GM12874 (cell line): ENCODE measurements at regions not wholly inside any gene's neighbourhood (a gene's known extent, or its start where the extent isn't known, plus 50 kb on each side); places are given as distances from the start of the nearest gene placed in this dataset.

ENCODE experiments used
- TF ChIP-seq, protein P1 (sequence below): IDR thresholded peaks from 2 replicates; pipeline ENCODE4 v1.5.1; 2011; ENCODE audit warnings: low read depth, mild to moderate bottlenecking, control low read depth, low read length, moderate library complexity; ENCODE audit not compliant: insufficient read depth

DNA sequence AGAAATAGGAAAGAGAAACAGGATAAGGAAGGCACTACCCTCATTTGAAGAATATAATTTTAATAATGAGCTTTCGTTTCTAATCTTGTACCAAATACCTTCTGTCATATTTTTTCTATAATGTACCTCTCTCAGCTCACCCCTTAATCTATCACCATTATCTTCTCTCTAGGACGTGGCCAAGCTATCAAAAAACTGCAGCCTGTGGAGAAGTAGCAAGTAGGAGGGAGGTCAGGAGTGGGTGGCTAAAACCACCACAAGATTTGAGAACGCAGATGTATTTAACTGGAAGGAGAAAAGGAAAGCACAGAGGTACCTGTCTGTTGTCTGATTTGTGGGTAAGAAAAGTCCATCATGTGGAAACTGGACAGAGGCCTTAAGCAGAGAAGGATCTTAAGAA is 576.7 kb upstream of the DIPK2B start:
- TF ChIP-seq, protein P1, sequence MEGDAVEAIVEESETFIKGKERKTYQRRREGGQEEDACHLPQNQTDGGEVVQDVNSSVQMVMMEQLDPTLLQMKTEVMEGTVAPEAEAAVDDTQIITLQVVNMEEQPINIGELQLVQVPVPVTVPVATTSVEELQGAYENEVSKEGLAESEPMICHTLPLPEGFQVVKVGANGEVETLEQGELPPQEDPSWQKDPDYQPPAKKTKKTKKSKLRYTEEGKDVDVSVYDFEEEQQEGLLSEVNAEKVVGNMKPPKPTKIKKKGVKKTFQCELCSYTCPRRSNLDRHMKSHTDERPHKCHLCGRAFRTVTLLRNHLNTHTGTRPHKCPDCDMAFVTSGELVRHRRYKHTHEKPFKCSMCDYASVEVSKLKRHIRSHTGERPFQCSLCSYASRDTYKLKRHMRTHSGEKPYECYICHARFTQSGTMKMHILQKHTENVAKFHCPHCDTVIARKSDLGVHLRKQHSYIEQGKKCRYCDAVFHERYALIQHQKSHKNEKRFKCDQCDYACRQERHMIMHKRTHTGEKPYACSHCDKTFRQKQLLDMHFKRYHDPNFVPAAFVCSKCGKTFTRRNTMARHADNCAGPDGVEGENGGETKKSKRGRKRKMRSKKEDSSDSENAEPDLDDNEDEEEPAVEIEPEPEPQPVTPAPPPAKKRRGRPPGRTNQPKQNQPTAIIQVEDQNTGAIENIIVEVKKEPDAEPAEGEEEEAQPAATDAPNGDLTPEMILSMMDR, result no peak

DNA sequence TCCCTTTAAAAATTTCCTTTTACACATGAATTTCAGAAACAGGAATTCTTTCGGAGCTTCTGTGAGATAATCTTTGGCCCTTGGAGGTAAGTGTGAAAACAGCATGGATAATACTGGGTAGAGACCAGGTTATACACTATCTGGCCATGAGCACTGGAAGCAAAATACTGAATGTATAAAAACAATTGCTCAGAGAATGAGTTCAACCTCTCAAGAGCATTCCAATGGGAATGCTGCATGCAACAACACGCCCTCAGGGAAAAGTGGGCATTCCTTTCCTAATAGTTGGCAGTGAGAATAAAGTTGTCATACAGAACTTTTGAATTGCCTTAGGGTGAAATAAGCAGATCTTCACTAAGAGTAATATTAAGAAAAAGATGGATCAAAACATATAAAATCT is 574.8 kb upstream of the DIPK2B start:
- TF ChIP-seq, protein P1, result no peak

DNA sequence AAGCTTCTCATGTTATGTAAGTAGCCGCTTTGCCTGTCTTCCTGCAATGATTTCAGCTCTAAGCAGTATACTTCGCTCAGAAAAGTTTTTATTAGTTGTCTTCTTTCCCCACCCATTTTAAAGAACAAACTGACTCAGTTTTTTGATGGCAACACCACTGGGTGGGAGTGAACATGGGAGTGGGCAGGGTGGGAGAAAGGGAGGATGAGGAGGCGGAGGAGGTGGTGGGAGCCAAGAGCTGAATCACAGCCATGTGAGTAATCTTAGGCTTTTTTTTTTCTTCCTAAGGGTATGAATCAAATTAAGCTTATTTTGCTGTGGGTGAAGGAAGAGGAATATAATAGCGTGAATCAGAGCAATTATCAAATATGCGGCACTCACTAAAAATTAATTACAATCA is 574.3 kb upstream of the DIPK2B start:
- TF ChIP-seq, protein P1, result no peak

DNA sequence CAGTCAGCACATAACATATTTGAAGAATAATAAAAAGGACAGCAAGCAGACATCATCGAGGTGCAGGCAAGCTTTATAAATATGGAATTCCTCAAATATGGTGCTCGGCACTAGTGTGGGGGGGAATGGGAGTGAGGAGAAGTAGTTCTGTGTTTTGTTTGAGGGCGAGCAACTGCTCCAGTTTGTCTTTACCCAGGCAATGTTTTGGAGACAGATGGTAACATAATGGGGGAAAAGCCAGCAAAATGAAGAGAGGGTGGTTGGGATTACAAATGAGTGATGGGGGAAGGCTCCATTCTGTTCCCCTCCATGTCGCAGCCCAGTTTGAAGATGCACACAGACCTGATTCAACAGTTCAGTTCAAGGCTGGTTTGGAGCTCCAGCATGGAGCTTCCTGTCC is 572.9 kb upstream of the DIPK2B start:
- TF ChIP-seq, protein P1, result no peak

DNA sequence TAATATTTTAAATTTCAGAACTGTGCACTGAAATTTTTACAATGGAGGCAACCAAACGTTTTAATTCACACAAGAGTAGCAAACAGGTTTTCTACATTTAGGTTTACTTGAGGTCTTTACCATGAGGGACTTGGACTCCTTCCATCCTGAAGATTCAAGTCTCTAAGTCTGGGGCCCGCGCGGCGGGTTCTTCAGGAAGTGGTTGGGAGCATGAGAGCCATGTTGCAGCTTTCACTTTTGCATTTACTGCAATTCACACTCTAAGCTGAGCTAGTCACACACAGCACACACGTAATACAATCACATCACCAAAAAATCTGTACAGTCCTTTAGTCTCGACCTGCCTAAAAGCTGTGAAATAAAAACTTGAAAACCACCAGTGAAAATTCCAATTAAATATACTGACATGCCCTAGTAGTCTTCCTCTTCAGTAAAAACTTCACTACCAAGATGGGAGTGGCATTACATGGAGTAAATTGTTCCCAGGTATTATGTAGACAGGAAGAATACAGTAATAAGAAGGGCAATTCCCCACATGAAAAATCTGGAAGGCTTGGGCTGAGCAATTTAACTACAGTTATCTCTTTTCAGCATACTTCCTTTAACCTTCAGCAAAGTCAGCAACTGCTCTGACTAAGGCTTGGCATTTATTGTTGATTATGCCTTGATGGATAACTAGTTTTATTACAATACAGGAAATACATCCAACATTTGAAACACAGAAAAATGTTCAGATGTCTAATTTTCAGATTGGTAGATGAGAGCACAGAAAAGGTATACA is 571.1 kb upstream of the DIPK2B start:
- TF ChIP-seq, protein P1, result no peak

DNA sequence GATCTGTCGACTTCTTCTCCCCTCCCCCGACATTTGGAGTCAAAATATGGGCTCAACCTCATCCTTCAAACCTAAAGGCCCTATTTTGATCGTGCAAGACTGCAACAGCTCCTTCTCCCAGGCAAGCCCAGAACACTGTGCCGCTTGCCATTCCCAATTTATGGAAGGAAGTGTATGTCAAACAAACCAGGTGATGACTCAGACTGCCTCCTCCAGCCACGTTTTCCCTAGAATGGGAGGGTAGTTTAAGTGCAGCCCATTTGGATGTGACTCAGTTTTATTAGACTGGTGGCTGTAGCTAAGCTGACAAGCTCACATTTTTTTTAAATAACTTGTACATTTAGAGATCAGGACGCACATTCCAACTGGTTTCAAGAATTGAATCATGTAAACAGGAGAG is 570.4 kb upstream of the DIPK2B start:
- TF ChIP-seq, protein P1, result no peak

DNA sequence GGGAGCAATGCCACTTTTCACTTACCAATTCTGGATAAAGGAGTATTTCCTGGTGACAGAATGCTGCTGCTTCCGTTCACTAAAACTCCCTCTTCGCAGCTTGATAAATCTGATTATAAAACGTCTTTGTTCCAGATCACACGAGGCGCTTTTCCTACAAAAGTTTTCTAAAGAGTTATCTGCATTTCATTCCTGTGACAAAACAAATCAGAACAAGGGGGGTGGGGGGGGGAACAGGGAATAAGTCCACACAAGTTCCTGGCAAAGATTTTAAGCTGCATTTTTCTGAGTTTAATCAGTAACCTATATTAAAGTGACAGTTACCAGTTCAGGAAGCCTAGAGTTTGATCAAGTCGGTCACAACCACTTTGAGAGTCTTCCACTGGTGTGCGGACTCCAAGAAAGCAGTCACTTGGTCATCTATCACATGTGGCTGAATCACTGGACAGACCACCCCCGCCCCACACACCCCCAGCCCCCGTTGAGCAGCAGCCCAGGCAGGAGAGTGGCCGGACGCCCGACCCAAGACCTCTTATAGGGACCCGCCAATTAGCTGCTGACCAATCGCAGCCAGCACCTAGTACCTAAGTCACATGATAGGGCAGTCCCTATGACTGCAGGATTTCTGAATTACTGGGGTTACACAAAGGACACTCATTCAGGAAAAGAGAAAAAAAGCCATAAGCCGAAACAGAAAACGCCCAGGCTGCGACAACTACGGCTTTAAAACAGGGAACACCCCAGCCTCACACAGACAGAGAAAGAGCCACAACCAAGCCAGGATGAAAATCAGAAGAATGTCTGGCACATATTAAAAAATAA is 569.3 kb upstream of the DIPK2B start:
- TF ChIP-seq, protein P1, result no peak
